Breast epithelium (tissue), 4 donors: ENCODE measurements at regions not wholly inside any gene's neighbourhood (a gene's known extent, or its start where the extent isn't known, plus 50 kb on each side); places are given as distances from the start of the nearest gene placed in this dataset.

Source experiments
- DNase-seq, 2 donors: peaks; one replicate each; pipeline ENCODE4 v3.0.0-alpha.2; 2019; ENCODE audit warnings: low spot score in 2 of 2
- H3K27ac ChIP-seq, 2 donors: fragments of 200-600 bp; sonication (generic) in 1 of 2; one replicate each; pipeline ENCODE4 v1.5.1; 2016 to 2019; ENCODE audit warnings: mild to moderate bottlenecking in 1 of 2
- H3K27me3 ChIP-seq, 2 donors: fragments of 200-600 bp; sonication (generic) in 1 of 2; one replicate each; pipeline versions ENCODE4 v1.5.1 to v1.6.0; 2017 to 2019; ENCODE audit warnings: control low read depth in 1 of 2, mild to moderate bottlenecking in 1 of 2
- H3K36me3 ChIP-seq: fragments of 200-600 bp; one replicate; pipeline ENCODE4 v1.5.1; 2019
- H3K4me1 ChIP-seq, 2 donors: fragments of 200-600 bp; sonication (generic); one replicate each; pipeline ENCODE4 v1.5.1; 2016 to 2019; ENCODE audit warnings: control low read depth in 1 of 2
- H3K4me3 ChIP-seq, 3 donors: fragments of 200-600 bp; sonication (generic); 1 replicate in 2 of 3; 2 replicates in 1 of 3; pipeline ENCODE4 v1.5.1; 2016 to 2019; ENCODE audit warnings: mild to moderate bottlenecking in 3 of 3, moderate library complexity in 2 of 3
- H3K9me3 ChIP-seq, 2 donors: fragments of 200-600 bp; sonication (generic) in 1 of 2; one replicate each; pipeline ENCODE4 v1.5.1; 2016 to 2019; ENCODE audit warnings: control low read depth in 1 of 2
- POLR2A ChIP-seq: fragments of 450-650 bp; IDR thresholded peaks from one replicate; pipeline ENCODE4 v1.6.1; 2016; ENCODE audit warnings: antibody characterized with exemption, mild to moderate bottlenecking, moderate library complexity
- POLR2AphosphoS5 ChIP-seq, 3 donors: sonication (generic); formaldehyde crosslinking; IDR thresholded peaks; one replicate each; pipeline ENCODE4 v1.6.1; 2017; ENCODE audit warnings: antibody characterized with exemption in 3 of 3
- intact Hi-C: fragments of 100-400 bp; cut with DNase I; formaldehyde crosslinking; loops from one replicate; pipeline ENCODE4 v1.15.1; 2023; ENCODE audit warnings: low total_unique reads
- TF ChIP-seq, protein P1 (sequence below), 3 donors: fragments of 450-650 bp; IDR thresholded peaks; one replicate each; pipeline ENCODE4 v1.5.1; 2016 to 2017; ENCODE audit warnings: antibody characterized with exemption in 3 of 3, mild to moderate bottlenecking in 3 of 3, moderate library complexity in 3 of 3

DNA sequence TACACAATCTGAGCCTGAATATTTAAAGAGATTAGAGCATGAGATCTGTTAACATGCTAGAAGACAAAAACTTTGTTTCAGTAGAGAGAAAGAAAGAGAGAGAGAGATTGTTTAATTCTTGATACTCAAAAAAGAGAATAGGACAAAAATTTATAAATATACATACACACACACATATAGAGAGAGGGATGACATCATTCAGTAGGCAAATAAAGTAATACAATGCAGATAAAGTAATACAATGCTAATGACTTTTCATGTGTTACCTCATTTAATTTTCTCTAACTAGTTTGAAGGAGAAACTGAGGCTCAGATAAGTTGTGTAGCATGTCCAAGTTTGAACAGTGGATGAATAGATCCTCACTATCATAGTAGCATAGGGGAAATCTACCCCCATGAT, 286.4 kb downstream of the CMPK2 start:
- Histone ChIP-seq H3K4me3 (no peak overlapping the region), H3K27me3 (no peaks in the 10 kb centered on the region), H3K27ac (no peak overlapping the region), H3K9me3 (no peaks in the 10 kb centered on the region), H3K4me1 (no peaks in the 10 kb centered on the region), H3K36me3 (no peaks in the 10 kb centered on the region)
- intact Hi-C loops, result no loop called here
- TF ChIP-seq, protein P1, sequence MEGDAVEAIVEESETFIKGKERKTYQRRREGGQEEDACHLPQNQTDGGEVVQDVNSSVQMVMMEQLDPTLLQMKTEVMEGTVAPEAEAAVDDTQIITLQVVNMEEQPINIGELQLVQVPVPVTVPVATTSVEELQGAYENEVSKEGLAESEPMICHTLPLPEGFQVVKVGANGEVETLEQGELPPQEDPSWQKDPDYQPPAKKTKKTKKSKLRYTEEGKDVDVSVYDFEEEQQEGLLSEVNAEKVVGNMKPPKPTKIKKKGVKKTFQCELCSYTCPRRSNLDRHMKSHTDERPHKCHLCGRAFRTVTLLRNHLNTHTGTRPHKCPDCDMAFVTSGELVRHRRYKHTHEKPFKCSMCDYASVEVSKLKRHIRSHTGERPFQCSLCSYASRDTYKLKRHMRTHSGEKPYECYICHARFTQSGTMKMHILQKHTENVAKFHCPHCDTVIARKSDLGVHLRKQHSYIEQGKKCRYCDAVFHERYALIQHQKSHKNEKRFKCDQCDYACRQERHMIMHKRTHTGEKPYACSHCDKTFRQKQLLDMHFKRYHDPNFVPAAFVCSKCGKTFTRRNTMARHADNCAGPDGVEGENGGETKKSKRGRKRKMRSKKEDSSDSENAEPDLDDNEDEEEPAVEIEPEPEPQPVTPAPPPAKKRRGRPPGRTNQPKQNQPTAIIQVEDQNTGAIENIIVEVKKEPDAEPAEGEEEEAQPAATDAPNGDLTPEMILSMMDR (IDR thresholded peaks at IDR 0.05), result no peak
- TF ChIP-seq POLR2A, result no peak
- TF ChIP-seq POLR2AphosphoS5 (IDR thresholded peaks at IDR 0.05), result no peak
- no peak for DNase-seq

DNA sequence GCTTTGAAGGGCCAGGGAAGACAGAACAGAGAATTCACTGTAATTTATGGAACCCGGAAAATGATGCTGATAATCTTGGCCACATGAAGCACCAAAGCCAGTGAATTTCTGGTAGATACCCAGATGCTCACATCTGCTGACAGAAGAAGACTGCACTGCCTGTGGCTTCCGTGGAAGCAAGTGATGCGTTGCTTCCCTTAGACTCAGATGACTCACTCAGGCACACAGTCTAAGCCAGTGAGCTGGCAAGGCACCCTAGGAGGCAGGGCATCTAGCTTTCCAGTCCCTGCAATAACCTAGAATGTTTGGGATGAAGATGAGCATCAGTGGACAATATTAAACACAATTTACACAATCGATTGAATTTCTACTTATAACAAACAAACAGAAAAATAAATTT, 284.7 kb downstream of the CMPK2 start:
- no peak for TF ChIP-seq POLR2A
- TF ChIP-seq POLR2AphosphoS5 (IDR thresholded peaks at IDR 0.05), result no peak
- TF ChIP-seq, protein P1 (IDR thresholded peaks at IDR 0.05), result no peak
- H3K27me3 ChIP-seq, result no peaks in the 10 kb centered on the region
- intact Hi-C loops, result no loop called here
- no peaks in the 10 kb centered on the region for H3K4me1 ChIP-seq
- no peaks in the 10 kb centered on the region for H3K36me3 ChIP-seq
- H3K27ac ChIP-seq, result no peak overlapping the region
- H3K4me3 ChIP-seq, result no peak overlapping the region
- H3K9me3 ChIP-seq, result no peaks in the 10 kb centered on the region
- DNase-seq, result no peak

DNA sequence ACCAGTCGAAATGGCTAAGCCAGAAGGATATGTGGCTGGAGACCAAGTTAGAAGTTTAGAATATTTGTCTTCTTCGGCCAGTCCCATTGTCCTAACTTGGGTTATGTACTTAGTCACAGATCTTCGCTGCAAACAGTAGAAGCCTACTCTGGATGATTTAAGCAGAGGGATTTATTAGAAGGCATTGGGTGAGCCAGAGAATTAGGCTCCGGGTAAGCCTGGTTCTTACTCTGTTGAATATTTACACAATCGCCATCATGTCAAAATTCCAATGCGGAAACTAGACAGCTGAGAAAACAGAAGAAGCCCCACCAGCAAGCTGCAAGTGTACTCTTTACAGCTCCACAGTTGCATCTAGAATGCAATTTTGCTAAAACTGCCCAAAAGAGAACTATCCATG, 276.6 kb downstream of the CMPK2 start:
- Histone ChIP-seq H3K9me3 (no peaks in the 10 kb centered on the region), H3K4me3 (no peak overlapping the region), H3K4me1 (no peaks in the 10 kb centered on the region), H3K36me3 (no peaks in the 10 kb centered on the region), H3K27me3 (no peaks in the 10 kb centered on the region), H3K27ac (no peak overlapping the region)
- TF ChIP-seq POLR2AphosphoS5 (IDR thresholded peaks at IDR 0.05) (no peak), POLR2A (no peak)
- TF ChIP-seq, protein P1 (IDR thresholded peaks at IDR 0.05), result no peak
- intact Hi-C loops, result loop anchor here (5.0 kb wide), 1 partner anchor 1137 kb away; no protein-coding TSS in a partner anchor
- DNase-seq, result no peak

DNA sequence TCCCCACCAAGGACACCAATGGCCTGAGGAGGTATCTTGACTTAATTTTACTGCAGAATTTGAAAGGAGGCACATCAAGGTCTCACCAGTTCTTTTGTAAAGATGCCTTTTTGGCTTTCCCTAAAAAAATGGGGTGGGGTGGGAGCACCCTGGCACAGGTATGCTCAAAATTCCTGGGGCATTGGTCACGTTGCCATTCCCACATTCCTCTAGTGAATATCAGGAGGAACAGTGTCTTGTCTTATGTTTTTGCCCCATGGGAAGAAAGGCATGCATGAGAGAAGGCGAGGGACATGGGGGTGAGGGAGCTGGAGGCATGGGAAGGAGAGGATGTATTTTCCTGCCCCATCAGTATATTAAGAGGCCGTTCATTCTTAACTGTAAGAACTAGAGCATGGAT, 275.3 kb downstream of the CMPK2 start:
- Histone ChIP-seq H3K9me3 (no peaks in the 10 kb centered on the region), H3K27me3 (no peaks in the 10 kb centered on the region), H3K4me1 (no peaks in the 10 kb centered on the region), H3K36me3 (no peaks in the 10 kb centered on the region), H3K4me3 (no peak overlapping the region), H3K27ac (no peak overlapping the region)
- no peak for DNase-seq
- intact Hi-C loops, result no loop called here
- TF ChIP-seq POLR2AphosphoS5 (IDR thresholded peaks at IDR 0.05) (no peak), POLR2A (no peak)
- TF ChIP-seq, protein P1 (IDR thresholded peaks at IDR 0.05), result no peak

DNA sequence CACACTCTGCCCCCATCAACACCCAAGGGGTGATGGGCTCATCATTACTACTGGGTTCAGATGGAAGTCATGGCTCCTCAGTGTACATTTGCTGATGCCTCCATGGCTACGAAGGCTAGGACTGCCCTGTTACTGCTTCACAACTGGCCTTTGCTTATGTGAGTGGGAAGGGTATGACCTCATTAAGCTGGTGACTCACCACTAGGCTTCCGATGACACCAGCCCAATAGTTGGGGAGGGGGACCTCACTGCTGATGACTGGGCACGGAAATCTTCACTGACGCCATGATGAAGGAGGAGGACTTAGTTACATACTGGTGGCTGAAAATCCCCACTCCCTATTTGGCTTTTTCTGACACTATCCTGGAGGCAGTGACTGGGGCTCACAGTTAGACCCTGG, 263.2 kb downstream of the CMPK2 start:
- intact Hi-C loops, result no loop called here
- Histone ChIP-seq H3K36me3 (no peaks in the 10 kb centered on the region), H3K4me1 (no peaks in the 10 kb centered on the region), H3K4me3 (no peak overlapping the region), H3K27ac (no peak overlapping the region), H3K9me3 (no peaks in the 10 kb centered on the region), H3K27me3 (no peaks in the 10 kb centered on the region)
- TF ChIP-seq, protein P1 (IDR thresholded peaks at IDR 0.05), result no peak
- TF ChIP-seq POLR2A (no peak), POLR2AphosphoS5 (IDR thresholded peaks at IDR 0.05) (no peak)
- no peak for DNase-seq
